ENCODE measurements at regions not wholly inside any gene's neighbourhood (a gene's known extent, or its start where the extent isn't known, plus 50 kb on each side); places are given as distances from the start of the nearest gene placed in this dataset.

DNA sequence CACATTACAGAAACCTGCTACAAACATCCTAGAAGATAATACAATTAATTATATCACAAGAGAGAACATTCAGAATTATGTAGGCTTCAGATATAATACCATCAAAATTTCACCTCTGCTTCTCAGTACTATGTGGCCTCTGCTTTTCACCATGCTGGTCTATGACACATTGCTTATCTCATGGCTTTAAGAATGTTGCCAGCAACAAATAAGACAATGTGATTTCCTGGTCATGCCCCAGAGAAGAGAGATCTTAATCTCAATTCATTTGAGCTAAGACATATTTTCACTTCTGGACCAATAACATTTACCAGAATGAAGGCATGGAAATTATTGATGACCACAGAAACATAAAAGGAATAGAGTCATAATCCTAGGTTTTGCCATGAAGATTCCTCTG, 1233.4 kb upstream of the ADGRL3 start:
- no peak overlapping the region for H3K27ac ChIP-seq
- TF ChIP-seq, protein P1, sequence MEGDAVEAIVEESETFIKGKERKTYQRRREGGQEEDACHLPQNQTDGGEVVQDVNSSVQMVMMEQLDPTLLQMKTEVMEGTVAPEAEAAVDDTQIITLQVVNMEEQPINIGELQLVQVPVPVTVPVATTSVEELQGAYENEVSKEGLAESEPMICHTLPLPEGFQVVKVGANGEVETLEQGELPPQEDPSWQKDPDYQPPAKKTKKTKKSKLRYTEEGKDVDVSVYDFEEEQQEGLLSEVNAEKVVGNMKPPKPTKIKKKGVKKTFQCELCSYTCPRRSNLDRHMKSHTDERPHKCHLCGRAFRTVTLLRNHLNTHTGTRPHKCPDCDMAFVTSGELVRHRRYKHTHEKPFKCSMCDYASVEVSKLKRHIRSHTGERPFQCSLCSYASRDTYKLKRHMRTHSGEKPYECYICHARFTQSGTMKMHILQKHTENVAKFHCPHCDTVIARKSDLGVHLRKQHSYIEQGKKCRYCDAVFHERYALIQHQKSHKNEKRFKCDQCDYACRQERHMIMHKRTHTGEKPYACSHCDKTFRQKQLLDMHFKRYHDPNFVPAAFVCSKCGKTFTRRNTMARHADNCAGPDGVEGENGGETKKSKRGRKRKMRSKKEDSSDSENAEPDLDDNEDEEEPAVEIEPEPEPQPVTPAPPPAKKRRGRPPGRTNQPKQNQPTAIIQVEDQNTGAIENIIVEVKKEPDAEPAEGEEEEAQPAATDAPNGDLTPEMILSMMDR (conservative IDR thresholded peaks at IDR 0.05; ENCODE audit: low read depth): no peak
- POLR2A ChIA-PET (ENCODE audit: low non-redundant PET): interaction anchor here (0.5 kb wide), 1 partner anchor 18 kb away, joined by 3 read pairs; no protein-coding TSS in a partner anchor
- CTCF ChIA-PET: interaction anchor here (0.7 kb wide), 1 partner anchor 32 kb away, joined by 4 read pairs; no protein-coding TSS in a partner anchor
- DNase-seq (ENCODE audit: low spot score): no peak

DNA sequence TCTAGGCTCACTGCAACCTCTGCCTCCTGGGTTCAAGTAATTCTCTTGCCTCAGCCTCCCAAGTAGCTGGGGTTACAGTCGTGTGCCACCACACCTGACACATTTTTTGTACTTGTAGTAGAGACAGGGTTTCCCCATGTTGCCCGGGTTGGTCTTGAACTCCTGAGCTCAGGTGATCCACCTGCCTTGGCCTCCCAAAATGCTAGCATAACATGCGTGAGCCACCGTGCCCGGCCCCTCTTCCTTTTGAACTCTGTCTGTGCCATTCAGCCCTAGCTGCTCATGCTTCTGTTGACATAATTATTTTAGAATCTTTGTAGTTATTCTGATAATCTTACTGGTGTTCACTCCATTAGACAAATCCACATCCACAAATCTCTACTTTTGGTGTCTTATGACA, 1231.3 kb upstream of the ADGRL3 start:
- POLR2A ChIA-PET (ENCODE audit: low non-redundant PET): no interaction called here
- no peak overlapping the region for H3K27ac ChIP-seq
- TF ChIP-seq, protein P1 (conservative IDR thresholded peaks at IDR 0.05; ENCODE audit: low read depth): no peak
- CTCF ChIA-PET: no interaction called here
- DNase-seq (ENCODE audit: low spot score): no peak

DNA sequence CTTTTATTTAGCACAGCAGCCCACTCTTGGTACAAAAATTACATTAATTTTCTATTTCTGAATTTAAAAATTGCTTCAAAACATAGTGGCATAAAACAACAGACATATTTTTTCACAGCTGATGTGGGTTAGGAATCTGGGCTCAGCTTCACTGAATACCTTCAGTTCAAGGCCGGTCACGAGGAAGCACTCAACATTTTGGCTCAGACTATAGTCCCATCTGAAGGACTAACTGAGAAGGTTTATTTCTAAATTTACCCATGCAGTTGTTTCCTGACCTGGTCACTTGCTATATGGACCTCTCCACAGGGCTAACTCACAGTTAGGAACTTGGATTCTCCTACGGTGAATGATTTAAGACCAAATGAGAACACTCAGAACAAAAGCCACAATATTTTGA, 1230.2 kb upstream of the ADGRL3 start:
- ChIA-PET POLR2A (ENCODE audit: low non-redundant PET) (no interaction called here), CTCF (no interaction called here)
- no peak for DNase-seq (ENCODE audit: low spot score)
- no peak overlapping the region for H3K27ac ChIP-seq
- TF ChIP-seq, protein P1 (conservative IDR thresholded peaks at IDR 0.05; ENCODE audit: low read depth): no peak

DNA sequence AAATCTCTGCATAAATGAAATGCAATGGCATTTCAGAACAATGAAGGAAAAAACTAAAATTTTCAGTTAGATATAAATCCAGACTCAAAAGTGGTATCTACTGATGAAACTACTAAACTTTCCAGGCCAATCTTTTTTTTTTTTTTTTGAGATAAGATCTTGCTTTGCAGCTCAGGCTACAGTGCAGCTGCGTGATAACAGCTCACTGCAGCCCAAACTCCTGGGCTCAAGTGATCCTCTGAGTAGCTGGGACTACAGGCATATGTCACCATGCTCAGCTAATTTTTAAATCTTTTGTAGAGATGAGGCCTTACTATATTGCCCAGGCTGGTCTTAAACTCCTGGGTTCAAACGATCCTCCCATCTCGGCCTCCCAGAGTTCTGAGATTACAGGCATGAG, 1228.2 kb upstream of the ADGRL3 start:
- no peak overlapping the region for H3K27ac ChIP-seq
- CTCF ChIA-PET: no interaction called here
- DNase-seq (ENCODE audit: low spot score): no peak
- POLR2A ChIA-PET (ENCODE audit: low non-redundant PET): no interaction called here
- TF ChIP-seq, protein P1 (conservative IDR thresholded peaks at IDR 0.05; ENCODE audit: low read depth): no peak

DNA sequence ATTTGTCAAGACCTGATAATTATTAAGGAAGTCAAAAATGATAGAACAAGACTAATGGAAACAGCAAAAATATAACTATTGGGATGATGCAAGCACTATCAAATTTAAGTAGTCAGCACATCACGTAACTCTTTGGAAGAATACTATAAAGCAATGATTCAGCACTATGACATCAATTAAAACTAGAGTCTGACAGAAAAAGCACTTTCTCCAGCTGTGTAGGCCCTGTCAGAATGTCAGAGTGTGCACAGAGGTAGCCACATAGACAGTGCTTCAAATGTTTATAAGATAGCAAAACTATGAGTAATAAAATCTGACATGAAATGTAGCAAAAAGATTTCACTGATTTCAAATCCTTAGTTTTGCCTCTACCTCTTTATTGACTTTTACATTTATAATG, 1226.6 kb upstream of the ADGRL3 start:
- no peak overlapping the region for H3K27ac ChIP-seq
- ChIA-PET CTCF (no interaction called here), POLR2A (ENCODE audit: low non-redundant PET) (no interaction called here)
- TF ChIP-seq, protein P1 (conservative IDR thresholded peaks at IDR 0.05; ENCODE audit: low read depth): no peak
- no peak for DNase-seq (ENCODE audit: low spot score)

DNA sequence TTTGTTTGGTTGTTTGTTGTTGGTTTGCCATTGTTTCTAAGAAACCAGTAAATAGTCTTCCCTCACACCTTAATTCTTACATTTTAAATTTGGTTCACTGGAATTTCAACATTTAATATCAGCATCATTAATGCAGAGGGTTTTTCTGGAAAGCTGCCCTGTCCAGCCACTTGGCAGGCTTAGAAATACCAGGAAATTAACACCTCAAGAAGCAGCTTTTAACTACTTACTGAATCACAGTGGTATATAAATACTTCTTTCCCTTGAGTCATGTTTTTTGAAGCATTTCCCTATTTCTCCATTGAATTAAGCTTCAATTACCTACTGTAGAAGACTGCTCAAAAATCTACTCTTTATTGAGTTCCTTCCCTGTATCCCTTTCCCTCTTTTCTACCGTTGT, 1221.1 kb upstream of the ADGRL3 start:
- ChIA-PET POLR2A (ENCODE audit: low non-redundant PET) (no interaction called here), CTCF (no interaction called here)
- H3K27ac ChIP-seq: no peak overlapping the region
- no peak for DNase-seq (ENCODE audit: low spot score)
- TF ChIP-seq, protein P1 (conservative IDR thresholded peaks at IDR 0.05; ENCODE audit: low read depth): no peak

DNA sequence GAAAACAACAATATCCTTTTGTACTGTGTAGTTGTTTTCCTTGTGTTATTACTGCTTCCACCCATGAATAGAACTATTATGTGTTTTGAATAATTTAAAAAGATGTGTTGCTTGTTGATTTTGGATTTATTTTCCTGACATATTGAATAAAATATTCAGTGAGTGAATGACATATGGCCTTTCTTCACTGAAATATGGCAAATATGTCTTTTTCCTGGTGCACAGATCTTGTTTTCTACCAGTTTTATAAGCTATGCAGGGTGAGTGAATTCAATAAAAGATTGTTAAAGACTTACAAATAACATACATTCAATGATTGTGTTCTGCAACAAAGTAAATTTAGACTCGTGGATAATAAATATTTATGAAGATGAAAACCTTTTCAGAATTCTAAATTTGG, 1216.3 kb upstream of the ADGRL3 start:
- no peak overlapping the region for H3K27ac ChIP-seq
- ChIA-PET CTCF (no interaction called here), POLR2A (ENCODE audit: low non-redundant PET) (no interaction called here)
- DNase-seq (ENCODE audit: low spot score): no peak
- TF ChIP-seq, protein P1 (conservative IDR thresholded peaks at IDR 0.05; ENCODE audit: low read depth): no peak

Data from RWPE1 (cell line).